Omental fat pad (tissue), 3 donors: ENCODE measurements at regions not wholly inside any gene's neighbourhood (a gene's known extent, or its start where the extent isn't known, plus 50 kb on each side); places are given as distances from the start of the nearest gene placed in this dataset.

Source experiments
- ATAC-seq: fragments of 150-250 bp; one replicate; pipeline ENCODE4 v1.9.1; 2016; ENCODE audit warnings: mild to moderate bottlenecking, moderate library complexity; ENCODE audit not compliant: low FRiP score
- DNase-seq: peaks from one replicate; pipeline ENCODE4 v3.0.0-alpha.2; 2019; ENCODE audit warnings: low spot score
- TF ChIP-seq, protein P1 (sequence below), 3 donors: fragments of 450-650 bp; IDR thresholded peaks; one replicate each; pipeline ENCODE4 v1.5.1; 2016 to 2017; ENCODE audit warnings: antibody characterized with exemption in 3 of 3, mild to moderate bottlenecking in 3 of 3, moderate library complexity in 2 of 3

DNA sequence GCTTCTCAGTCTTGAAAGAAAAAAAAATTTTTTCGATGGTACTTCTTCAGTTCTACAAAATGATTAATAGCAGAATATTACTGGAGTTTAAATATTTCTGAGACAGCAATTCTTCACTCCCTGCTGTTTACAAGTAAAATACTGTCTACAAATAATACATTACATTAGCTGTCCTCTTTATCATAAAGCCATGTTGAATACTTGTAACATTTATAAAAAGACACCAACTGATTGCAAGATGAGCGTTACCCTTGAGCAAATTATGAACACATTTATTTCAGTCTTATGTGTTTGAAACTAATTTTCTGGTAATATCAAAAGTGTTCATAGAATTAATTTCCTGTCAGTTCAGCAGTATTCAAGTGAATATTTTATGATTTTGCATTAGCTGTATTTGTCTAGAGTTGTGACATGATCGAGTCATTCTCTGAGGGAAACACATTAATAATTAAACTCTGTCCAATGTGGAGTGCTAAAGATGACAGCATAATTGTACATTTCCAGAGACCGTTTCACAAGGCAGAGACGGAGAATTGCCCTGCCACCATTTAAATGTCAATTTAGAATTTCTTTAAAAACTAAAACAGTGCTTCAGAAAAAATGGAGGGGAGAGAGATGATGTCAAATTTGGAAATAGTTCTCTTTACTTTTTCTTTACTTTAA lies 1359.0 kb upstream of the ADGRL4 start:
- TF ChIP-seq, protein P1, sequence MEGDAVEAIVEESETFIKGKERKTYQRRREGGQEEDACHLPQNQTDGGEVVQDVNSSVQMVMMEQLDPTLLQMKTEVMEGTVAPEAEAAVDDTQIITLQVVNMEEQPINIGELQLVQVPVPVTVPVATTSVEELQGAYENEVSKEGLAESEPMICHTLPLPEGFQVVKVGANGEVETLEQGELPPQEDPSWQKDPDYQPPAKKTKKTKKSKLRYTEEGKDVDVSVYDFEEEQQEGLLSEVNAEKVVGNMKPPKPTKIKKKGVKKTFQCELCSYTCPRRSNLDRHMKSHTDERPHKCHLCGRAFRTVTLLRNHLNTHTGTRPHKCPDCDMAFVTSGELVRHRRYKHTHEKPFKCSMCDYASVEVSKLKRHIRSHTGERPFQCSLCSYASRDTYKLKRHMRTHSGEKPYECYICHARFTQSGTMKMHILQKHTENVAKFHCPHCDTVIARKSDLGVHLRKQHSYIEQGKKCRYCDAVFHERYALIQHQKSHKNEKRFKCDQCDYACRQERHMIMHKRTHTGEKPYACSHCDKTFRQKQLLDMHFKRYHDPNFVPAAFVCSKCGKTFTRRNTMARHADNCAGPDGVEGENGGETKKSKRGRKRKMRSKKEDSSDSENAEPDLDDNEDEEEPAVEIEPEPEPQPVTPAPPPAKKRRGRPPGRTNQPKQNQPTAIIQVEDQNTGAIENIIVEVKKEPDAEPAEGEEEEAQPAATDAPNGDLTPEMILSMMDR (IDR thresholded peaks at IDR 0.05) = no peak
- ATAC-seq (no peak), DNase-seq (no peak)

DNA sequence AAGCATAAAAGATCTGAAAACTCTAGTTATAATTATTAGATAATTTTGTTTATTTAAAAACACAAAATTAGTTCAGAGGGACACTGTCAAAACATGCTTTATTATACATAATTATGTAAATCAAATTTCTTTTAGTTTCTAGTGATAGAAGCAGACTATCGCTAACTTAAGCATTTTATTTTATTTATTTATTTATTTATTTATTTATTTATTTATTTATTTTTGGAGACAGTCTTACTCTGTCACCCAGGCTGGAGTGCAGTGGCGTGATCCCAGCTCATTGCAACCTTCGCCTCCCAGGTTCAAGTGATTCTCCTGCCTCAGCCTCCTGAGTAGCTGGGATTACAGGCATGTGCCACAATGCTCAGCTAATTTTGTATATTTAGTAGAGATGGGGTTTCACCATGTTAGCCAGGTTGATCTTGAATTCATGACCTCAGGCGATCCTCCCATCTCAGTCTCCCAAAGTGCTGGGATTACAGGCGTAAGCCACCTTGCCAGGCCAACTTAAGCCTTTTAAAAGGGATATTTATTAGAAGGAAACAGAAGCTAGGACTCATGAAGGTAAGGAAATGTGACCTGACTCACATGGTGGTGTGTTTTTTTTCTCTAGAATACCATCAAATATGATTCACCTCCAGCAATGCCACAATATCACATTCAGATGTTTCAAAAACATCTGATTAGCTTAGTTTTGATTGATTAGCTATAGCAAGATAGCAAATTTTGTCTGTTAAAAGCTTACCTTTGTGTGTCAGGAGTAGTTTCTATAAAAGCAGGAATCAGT lies 1357.4 kb upstream of the ADGRL4 start:
- DNase-seq (no peak), ATAC-seq (no peak)
- TF ChIP-seq, protein P1 (IDR thresholded peaks at IDR 0.05) = no peak

DNA sequence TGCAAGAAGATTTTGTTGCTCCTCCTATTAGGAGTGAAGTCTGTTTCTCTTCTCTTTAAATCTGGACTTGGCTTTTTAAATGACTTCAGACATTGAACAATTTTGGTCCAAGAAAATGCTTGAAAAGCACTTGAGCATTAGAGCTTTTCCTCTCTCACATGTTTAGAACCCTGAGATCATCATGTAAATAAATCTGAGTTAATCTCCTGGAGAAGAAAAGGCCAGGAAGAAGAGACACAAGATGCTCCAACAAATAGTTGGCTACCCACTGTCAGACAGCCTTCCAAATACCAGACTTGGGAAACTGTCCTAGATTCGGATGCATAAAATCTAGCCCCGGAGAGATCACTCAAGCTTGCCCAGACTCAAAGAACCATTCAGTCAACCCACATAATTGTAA lies 1353.1 kb upstream of the ADGRL4 start:
- no peak for DNase-seq
- ATAC-seq = no peak
- TF ChIP-seq, protein P1 (IDR thresholded peaks at IDR 0.05) = no peak

DNA sequence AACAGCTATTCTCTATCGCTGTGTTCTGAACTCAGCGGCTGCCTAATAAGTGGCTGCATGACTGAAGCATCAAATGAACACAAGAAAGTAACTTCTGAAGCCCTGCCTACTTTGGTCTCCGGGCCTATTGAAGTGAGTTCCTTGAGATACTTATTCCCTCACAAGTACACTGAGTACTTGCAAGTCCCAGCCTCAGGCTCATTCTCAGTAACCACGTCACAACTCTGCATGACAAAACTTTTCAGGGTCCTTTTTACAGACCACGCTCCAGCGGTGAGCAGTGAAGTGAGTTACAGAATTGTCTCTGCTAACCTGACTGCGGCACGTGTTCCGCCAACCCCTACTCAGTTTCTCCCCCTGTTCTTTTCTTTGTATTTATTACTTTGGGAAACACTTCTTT lies 1342.7 kb upstream of the ADGRL4 start:
- DNase-seq (no peak), ATAC-seq (no peak)
- TF ChIP-seq, protein P1 (IDR thresholded peaks at IDR 0.05) = no peak

DNA sequence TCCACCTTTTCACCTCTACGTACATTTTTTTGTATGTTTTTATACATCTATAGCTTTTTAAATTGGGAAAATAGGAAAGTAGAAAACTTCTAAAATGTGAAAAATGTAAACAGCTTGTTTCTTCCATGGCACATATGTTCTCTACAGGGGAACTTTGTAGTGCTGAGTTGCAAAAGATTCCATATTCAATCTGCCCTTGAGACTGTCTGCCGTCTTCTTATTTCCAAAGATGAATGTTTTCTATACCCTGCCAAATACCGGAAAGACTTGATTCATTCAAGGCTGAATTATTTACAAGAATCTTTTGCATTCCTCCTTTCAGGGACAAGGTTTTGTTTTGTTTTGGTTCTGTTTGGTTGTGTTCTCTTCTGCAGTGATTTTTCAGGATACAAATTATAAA lies 1334.5 kb upstream of the ADGRL4 start:
- TF ChIP-seq, protein P1 (IDR thresholded peaks at IDR 0.05) = no peak
- no peak for DNase-seq
- ATAC-seq = no peak

DNA sequence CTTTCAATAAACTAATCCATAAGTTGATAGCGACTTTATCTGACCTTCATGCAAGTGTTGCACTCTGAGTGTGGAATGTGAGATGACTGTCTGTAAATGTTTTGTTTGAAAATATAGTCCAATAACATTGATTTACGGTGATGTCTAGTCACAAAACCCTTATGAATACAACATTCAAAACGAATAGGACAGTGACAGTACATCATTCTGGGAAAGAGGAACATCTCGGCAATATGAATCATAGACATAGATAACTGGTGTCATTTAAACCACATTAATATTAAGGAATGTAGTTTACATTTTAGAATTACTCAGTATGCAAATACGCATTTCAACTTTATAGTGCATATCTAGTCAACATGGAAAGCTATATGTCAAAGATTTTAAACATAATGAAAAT lies 1311.6 kb upstream of the ADGRL4 start:
- no peak for ATAC-seq
- TF ChIP-seq, protein P1 (IDR thresholded peaks at IDR 0.05) = no peak
- no peak for DNase-seq
